ENCODE measurements at regions not wholly inside any gene's neighbourhood (a gene's known extent, or its start where the extent isn't known, plus 50 kb on each side); places are given as distances from the start of the nearest gene placed in this dataset.

DNA sequence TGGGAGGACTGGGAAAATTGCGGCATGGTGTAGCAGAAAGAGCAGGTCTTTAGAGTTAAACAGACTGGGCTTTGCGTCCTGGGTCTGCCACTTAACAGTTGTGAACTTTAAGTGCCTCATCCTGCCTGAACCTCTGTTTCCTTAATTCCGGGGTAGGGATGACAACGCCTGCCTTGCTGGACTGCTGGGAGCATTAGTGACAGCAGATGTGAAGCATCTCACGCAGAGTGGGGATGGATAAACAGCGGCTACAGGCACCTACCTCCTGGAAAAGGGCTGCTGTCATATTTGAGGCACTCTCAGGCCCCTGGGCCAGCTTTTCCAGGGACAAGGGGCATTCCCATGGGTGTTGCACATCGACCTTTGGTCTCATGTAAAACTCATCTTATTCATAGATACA, 572.2 kb downstream of the TBC1D22A start:
- no peak for DNase-seq

DNA sequence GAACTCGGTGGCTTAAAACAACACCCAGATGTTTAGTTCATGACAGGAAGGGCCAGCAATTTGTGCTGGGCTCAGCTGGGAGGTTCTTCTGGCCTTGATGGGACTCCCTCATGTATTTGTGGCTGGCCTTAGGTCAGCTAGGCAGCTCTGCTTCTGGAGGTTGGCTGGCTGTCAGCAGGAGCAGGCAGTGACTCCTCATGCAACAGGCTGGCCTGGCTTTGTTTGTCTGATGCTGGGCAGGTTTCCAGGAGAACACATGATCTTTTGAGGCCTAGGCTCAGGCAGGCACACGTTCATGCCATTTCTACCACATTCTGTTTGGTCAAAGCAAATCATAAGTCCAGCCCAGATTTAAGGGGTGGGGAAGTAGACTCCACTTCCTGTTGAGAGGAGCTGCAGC, 571.2 kb downstream of the TBC1D22A start:
- no peak for DNase-seq

DNA sequence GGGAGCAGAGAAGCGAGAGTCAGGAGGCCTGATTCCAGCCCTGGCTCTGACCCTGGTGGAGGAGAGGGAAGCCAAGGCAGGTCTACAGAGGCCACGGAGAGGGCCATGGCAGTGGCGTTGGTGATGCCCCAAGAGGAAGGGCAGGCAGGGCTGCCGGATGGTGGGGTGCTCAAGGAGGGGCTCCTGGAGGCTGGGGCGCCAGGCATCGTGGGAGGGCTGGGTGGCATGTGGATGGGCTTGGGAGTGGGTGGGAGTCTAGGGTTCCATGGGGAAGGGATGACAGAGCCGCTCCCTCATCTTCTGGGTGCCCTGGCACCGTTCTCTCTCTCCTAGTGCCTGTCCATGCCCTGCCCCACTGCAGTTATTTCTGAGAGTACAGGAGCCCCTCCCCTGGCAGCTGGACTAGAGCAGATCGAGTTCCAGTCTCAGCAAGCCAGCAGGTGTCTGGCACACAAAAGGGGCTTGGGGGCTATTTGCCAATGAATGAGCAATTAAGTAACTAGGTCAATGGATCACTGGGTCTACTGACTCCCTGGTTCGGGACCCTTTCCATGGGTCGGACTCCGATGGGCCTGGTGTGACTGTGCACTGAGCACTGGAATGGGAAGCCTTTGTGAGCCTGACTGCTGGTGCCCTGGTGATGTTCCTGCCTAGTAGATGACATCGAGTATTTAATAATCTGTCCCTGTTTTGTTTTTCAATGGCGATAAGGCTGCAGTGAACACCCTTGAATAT, 570.0 kb downstream of the TBC1D22A start:
- DNase-seq, result no peak

DNA sequence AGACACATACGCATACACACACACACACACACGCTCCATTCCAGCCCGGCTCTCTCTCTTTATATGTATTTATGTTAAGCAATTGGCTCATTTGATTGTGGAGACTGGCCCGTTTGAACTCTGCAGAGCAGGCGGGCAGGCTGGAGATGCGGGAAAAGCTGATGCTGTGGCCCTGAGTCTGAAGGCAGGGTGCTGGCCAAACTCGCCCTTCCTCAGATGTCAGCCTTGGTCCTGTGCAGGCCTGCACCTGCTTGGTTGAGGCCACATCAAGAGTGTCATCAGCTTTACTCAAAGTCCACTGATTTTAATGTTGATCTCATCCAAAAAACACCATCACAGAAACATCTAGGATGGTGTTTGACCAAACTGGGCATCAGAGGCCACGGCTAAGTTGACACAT, 569.3 kb downstream of the TBC1D22A start:
- no peak for DNase-seq

DNA sequence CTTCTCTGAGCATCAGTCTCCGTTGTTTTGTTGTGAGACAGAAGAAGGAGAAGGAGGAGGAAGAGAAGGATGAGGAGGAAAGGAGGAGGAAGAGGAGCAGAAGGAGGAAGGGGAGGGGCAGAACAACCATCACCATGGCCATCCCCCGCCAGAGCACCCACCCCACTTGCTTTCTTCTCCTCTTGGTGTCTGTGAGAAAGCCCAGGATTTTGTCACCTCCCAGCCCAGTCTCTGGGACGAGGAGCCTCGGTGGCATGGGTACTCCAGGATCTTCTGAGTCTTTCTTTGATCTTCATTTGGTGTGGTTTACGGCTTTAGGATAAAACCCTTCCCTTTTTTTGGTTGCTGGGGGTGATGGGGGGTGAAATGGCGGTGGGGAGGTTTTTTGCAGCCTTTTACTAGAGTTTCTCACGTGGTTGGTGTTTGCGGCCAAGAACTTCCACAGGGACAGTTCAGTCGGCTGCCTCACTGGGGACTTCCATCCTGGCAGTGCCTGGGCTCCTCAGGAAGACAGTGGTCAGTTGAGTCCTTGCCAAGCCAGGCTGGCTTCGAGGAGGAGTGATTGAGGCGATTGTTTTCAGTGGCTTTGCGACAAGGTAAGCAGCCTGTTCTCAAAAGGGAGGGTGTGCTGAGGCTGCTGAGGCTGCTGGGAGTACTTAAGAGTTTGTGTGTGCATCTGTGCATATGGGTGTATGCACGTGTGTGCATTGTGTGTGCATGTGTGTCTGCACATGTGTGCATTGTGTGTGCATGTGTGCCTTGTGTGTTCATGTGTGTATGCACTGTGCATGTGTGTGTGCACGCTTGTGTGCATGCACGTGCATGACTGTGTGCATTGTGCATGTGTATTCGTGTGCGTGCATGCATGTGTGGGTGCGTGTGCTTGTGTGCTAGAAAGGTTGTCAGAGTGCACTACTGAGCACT, 567.5 kb downstream of the TBC1D22A start:
- no peak for DNase-seq

DNA sequence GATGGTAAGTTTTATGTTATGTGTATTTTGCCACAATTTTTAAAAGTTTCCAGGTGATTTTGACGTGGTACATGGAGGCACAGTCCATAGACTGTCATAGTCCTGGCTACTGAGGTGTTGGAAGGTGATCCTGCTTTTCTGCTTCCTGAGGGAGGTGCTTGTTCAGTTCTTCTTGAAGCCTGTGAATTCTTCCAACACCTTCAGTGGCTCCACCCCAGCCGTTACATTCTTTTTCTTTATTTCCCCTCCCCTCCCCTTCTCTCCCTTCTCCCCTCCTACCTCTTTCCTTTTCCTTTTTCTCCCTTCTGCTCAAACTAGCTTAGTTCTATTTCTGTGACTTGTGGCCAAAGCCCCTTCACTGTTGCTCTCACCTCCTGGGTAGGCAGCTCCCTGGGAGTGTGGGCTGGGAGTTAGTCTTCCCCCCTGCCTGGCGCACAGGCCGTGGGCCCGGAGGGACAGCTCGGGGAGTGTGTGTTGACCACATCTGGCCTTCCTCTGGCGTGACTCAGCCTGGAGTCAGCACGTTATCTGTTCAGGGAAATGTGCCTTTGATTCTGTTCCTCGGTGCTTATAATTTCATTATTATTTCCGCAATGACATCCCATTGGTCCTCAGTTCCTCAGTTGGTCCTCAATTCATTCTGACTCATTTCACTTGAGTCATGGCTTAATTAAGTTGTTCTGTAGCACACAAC, 566.2 kb downstream of the TBC1D22A start:
- DNase-seq, result no peak

DNA sequence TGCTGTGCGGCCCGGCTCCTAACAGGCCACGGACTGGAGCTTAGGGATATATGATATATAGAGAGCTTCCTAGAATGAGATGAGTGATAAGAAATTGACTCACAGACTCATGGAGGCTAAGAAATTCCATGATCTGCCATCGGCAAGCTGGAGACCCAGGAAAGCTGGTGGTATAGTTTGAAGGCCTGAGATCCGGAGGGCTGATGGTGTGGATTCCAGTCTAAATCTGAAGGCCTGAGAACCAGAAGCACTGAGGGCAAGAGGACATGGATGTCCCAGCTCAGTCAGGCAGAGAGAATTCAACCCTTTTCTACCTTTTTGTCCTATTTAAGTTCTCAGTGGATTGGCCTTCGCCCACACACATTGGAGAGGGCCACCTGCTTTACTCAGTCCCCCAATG, 564.8 kb downstream of the TBC1D22A start:
- no peak for DNase-seq

DNA sequence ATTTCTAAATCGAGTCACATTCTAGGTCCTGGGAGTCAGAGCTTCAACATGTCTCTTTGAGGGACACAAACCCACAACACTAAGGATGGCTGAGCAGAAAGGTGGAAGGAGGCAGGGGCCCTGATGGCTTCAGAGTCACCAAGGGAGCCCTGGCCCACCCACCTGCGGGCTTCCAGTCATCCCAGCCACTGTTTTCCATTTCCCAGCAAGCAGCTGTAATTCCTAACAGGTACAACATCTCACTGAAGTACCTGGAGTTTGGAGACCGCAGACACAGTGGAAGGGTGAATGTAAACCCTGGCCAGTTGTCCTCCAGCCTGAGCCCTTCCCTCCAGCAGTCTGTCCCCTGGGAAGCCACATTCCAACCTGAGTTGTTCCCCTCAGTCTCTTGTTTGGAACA, 562.8 kb downstream of the TBC1D22A start:
- no peak for DNase-seq

DNA sequence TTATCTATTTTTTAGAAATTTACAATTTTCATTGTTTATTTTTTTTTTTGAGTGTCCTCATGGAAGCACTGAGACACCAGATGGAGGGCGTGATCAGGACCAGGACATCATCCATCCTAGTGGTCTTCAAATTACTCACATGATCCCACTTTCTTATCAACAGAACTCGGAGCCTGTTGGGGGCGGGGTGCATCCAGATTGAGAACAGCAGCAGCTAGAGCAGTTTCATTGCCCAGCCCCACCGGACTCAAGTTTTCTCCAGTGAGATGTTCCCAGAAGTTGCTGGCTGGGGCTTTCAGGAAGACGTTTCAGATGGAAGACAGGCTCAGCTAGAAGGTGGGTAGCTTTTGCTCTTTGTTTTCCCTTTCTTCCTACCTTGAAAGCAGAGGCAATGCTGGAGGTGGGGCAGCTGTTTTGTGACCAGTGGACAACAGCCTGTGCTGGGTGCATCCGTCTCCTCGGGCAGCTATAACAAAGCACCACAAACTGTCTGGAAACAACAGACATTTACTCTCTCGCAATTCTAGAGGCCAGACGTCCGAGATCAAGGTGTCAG, 562.1 kb downstream of the TBC1D22A start:
- no peak for DNase-seq

DNA sequence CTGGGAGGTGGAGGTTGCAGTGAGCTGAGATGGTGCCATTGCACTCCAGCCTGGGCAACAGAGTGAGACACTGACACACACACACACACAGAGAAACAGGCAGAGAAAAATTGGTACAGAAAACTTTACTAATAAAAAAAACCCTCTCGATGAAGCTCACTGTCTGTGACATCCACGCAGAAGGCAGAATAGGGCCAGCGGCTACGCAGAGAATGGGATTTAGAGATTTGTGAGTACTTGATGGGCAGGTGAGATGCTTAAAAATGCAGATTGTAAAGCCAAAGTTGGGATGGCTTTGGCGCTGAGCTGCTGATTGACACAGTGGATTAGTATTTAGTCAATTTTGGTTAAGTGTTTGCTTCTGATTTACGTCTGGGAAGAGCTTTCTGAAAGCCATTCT, 561.1 kb downstream of the TBC1D22A start:
- DNase-seq, result no peak

DNA sequence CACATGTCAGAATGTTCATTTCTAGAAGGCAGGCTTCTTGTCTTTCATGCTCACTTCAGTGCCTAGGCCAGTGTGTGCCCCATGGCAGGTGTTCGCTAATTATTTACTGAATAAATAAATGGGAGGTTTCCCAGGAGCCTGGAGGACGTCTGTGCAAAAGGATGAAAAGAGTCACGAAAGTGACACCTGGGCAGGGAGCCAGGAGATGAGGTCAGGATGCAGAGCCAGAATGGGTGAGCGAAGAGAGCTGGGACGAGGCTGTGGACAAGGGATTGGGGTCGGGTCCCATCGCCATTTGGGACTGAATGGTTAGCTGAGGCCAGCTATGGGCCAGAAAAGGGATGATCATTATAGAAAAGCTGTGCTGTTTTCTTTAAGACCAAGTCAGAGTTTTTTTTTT, 560.4 kb downstream of the TBC1D22A start:
- DNase-seq, result no peak

DNA sequence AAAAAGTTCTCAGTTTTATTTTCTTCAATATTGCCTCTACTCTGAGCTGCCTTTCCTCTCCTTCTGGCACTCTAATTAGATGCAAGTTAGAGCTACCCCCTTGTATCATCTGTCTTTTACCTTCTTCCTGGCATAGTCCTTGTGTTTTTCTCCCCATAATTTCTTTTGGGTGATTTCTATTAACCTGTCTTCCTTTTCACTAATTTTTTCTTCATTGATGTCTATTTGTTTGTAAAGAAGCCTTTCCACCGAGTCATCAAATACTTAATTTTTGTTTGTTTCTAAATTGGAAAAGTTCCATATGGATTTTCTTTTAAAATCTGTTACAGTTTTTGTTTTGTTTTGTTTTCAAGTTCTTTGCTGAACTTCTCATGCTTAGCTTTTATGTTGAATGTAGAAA, 558.1 kb downstream of the TBC1D22A start:
- DNase-seq, result no peak

DNA sequence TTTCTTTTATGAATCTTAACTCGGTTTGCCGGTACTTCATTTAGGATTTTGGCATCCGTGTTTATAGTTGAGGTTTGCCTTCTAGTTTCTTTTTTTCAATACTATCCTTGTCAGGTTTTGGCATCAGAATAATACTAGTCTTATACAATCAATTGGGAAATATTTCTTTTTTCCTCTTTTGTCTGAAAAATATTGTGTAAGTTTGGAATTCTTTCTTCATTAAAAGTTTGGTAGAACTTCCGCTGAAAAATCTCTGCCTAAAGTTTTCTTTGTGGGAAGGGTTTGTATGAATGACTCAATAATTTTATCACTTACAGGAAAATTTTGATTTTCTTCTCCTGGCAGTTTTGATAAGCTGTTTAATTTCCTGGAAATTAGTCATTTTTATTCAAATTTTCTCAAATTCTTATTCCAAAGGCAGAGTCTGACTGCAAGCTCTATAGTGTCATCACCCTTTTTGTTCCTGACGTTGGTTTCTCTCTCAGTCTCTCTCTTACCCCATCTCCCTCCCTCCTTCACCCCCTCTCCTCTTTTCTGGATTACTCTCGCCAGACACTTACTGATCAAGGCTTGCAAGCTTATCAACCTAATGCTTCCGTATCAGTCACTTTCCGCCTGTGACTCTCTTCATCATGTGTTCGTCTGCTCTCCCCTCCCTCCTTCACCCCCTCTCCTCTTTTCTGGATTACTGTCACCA, 555.7 kb downstream of the TBC1D22A start:
- no peak for DNase-seq

DNA sequence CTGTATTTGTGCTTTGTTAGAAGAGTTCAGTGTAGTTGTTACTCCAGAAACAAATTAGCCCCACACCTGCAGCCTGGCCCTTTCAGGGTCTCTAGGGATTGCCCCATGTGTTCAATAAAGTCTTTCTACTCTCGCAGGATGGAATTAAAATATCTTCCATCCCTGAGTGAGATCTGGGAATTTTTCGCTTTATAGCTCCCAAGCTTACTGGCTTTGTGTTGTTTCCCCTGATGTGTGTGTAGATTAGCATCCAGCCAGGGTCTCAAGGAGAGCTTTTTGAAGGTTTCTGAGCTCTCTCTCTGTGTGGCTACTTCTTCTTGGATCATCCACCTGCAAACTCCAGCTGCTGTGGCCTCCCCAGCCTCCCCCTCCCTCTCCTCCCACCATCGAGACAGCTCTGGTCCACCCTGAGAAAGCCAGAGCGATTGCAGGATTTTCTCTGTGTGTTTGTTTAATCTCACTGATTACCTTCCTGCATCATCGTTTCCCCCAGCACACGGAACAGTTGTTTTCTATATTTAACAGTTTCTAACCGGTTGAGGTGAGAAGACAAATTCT, 553.5 kb downstream of the TBC1D22A start:
- DNase-seq, result no peak

DNA sequence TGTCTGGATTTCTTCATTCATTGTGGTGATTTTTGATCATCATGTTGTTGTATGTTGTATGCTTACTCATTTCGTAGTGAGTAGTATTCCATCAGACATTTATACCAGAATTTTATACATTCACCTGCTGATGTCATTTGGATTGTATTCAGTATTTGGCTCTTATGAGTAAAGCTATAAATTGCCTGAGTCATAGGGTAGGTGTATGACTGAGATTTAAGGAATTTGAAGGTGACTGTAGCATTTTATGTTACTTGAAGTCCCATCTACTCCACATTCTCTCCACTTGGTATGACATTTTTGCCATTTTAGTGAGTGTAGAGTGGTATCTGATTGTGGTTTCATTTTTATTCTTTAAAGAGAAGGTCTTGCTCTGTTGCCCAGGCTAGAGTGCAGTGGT, 548.2 kb downstream of the TBC1D22A start:
- no peak for DNase-seq

DNA sequence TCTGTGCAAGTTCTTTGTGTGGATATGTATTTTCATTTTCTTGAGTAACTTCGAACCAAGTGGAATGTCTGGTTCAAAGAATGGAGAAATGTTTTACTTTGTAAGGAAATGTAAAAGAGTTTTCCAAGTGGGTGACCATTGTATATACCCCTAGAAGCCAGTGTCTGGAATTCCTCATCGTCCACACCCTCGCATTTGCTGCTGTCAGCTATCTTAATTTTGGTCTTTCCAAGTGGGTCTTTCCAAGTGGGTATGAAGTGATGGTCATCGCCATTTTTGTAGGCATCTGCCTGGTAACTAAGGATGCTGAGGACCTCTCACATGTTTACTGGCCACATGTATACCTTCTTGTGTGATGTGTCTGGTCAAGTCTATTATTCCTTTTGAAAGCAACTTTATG, 547.5 kb downstream of the TBC1D22A start:
- no peak for DNase-seq

DNA sequence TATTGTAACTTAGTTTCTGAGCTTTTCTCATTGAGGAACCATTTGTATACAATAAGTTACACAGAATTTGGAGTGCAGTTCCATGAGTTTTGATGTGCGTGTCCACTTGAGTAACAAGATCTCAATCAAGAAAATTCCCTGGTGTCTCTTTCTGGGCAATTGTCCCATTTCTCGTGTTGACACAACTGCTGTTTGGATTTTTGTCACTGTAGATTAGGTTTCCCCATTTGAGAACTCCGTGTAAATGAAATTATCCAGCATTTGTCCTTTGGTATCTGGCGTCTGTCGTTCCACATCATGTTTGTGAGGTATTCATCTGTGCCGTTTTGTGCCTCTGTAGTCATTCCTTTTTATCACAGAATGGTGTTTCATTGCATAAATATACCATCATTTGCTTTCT, 547.0 kb downstream of the TBC1D22A start:
- DNase-seq, result no peak

DNA sequence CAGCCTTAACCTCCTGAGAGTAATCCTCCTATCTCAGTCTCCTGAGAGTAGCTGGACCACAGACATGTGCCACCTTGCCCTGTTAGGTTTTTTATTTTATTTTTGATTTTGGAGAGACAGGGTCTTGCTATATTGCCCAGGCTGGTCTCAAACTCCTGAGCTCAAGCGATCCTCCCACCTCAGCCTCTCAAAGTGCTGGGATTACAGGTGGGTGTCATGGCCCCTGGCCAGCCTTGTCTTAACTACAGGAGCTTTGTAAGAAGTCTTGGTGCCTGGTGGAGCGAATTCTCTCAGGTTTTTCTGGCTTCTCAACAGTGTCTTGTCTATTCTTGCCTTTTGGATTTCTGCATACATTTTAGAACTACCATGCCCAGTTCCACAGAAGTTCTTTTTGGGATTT, 546.4 kb downstream of the TBC1D22A start:
- DNase-seq, result no peak

DNA sequence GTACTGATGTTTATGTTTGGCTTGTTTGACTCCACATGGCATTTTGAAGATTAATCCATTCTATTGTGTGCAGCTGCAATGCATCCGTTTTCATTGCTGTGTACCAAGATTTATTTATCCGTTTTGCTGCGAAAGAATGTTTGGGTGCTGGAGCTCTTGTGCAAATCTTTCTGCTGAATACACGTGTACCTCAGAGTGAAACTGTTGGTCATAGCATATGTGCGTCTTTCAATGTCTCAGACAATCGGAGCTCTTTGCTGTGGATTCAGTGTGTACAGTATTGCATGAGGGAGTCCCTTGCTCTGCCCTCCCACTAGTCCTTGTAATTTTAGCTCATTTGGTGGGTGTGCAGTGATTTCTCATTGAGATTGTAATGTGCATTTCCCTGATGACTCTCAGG, 545.4 kb downstream of the TBC1D22A start:
- DNase-seq, result no peak

DNA sequence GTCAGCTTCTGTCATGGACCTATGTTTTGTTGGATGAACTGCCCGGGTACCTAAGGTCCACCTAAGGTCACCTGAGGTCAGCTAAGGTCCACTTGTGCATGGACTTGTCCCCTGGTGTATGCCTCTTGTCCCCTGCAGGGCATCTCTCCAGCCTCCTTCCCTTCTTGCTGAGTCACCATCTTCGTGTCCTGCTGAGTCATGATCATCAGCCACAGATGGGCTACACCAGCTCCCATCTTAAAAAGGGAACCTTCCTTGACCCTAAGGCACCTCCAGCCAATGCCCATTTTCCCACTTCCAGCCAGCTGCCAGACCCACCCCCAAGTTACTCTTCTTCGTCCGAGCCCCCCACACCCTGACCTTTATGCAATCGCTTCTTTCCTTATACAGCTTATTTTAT, 544.9 kb downstream of the TBC1D22A start:
- no peak for DNase-seq

DNA sequence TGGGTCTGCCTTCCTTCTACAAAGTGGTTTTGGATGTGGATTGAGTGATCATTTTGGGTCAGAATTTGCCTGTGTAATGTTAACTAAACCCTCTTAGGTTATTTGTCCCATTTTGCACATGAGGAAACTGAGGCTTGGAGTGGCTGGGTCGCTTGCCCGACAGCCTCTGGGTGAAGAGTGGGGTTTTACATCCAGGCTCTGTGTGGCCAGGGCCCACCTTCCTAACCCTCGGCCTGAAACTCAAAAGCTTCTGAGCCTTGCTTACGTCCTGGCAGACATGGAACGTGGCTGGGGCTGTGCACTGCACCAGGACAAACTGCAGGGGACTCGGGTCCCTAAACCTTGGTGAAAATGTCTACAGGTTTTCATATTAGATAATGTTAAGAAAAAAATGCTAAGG, 542.4 kb downstream of the TBC1D22A start:
- no peak for DNase-seq

DNA sequence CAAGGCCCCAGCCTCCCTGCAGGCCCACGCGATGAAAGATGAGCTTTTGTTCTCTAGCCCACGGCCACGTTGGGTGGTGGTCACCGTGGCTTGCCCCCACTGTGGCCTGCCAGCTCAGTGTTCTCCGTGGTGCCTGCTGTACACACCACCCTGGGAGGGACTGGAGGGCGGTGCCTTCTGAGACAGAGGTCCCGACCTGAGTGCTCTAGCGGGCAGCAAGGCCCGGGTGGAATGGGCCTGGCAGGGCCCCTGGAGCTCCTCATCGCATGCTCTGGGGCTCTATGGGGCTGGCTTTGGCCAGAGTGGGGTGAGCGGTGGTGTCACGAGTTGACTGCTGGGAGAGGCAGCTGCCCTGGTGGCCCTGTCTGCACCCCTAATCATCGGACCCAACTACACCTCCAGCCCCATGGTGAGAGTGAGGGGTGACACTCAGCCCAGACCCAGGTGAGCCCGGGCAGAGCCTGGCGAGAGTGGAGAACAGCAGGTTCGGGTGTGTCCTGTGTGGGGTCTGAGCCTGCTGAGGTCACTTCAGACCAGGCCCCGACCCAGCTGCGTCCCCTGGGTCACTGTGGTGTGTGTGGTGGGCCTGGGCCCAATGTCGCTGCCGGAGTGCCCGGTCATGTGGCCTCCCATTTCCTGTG, 541.9 kb downstream of the TBC1D22A start:
- DNase-seq, result no peak
